HG02759 (cell line): ENCODE measurements at regions not wholly inside any gene's neighbourhood (a gene's known extent, or its start where the extent isn't known, plus 50 kb on each side); places are given as distances from the start of the nearest gene placed in this dataset.

Experiments
- ATAC-seq: cut with Tn5 transposase; IDR thresholded peaks from one replicate; pipeline ENCODE4 v1.9.1; 2021; ENCODE audit warnings: mild to moderate bottlenecking, moderate library complexity; ENCODE audit not compliant: unreplicated experiment

DNA sequence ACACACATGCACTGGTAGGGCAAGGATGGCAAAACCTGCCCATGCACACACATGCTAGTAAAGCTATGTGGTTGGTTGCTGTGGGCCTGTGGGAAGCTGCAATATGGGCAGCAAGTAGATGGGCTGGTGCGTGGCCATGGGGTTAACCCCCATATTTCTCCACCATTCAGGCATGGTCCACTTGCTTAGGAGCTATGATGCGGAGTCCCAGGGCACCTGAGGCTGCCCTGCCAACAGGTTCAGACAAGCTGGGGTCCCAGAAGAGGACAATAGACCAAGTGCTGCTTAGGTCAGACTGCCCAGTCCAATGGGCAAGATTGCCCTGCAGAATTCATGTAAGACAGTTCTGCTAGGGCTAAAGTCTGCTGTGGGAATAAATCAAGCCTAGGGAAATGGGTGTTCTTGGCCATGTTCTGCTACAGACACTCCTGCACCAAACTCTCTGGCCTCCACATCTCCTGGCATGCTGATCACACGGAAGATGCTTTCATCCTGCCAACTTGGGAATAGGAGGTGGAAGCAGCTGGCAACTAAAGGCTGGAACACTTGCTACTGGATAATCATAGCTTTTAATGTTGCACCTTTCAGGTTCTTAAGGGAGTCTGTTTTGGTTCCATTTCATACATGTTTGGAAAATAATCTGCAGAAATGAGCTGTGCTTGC, 646.3 kb upstream of the SLITRK1 start:
- no peak for ATAC-seq

DNA sequence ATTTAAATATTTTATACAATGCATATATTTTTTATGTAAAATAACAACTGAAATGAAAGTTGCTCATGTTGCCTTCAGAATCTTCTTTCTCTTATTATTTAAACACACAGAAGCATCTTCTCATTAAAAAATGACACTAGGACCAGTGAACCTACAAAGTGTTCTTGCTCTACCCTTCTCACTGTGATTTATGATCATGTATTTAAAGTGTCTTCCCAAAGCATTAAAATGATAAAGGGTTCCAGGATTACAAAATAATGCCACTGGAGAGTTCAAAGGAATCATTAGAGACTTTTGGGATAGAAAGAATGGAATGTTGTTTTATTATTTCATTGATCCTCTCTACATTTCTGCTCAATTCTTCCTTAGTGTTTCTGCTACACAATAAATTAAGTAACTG, 643.6 kb upstream of the SLITRK1 start:
- ATAC-seq: no peak

DNA sequence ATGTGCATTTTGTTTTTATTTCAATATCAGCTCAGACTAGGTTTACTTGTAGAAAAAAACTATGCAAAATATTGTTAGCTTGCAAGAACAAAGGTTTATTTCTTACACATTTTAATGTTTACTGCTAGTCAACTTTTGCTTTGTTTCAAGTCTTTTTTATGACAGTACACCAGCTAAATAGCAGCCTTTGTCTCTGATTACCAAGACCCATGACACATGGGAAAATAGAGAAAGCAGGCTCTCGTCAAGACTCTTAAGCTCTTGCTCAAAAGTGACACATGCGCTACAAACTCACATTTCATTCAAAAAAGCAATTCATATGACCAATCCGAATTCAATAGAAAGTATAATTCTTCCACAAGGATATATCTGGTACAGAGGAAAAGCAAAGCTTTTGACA, 642.3 kb upstream of the SLITRK1 start:
- no peak for ATAC-seq

DNA sequence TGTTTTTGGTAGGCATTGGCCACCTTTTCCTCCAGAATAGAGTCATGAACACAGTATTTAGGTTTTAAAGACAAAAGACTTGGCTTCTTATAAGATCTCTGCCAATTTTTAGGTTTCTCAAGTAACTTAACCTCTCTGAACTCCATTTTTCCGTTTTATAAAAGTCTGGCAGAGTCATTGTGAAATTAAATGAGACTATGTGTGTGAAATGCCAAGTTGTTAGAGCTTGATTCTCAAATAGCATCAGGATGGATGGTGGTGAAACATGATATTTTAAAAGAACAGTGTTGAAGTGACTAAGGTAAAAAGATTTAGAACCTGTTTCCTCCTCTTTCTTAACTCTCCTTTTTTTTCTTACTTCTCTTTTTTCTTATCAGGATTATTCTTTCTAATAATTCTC, 617.7 kb upstream of the SLITRK1 start:
- no peak for ATAC-seq

DNA sequence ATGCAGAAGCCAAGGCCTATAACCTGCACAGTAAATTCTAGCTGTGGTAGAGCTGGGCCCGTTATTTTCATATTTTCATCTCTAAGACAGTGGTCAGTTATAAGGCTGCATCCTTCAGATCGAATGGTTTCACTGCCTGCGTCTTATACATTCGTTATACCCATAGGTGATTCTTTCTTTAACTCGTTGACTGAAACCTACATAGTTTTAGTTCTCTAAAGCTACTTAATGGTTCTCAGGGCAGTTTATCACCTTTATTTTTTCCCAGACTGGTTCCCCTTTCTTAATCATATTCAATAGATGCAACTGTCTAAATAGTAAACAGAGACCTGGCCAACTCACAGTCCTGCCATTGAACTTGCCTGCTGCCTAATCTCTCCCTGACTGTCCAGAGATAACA, 615.3 kb upstream of the SLITRK1 start:
- ATAC-seq: no peak

DNA sequence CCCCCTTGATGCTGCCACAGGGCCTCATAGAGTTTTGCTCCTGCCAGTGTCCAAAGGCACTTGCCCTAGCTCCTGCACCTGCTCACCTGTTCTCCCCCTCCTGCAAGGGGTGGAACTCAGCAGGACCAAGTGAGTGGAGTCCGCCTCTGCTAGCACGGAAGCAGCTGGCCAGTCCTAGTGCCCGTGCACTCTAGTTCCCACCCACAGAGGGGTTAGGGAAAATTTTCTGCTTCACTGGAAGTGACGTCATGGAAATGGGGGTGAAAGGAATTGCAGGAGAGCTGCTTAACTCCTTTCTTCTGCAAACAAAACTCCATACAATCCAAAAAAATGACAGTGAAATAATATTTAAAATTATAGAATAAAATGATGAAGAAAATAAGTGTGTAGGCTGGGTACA, 609.7 kb upstream of the SLITRK1 start:
- no peak for ATAC-seq

DNA sequence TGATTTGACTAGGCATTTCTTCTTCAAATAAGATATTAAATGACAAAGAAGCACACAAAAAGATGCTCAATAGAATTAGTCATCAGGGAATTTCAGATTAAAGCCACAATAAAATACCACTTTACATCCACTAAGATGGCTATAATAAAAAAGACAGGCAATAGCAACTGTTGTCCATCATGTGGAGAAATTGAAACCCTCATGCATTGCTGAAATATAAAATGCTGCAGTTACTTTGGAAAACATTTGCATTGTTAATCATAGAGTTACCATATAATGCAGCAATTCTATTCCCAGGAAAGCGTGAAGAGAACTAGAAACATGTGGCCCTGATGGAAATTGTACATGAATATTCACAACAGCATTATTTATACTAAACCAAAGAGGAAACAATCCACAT, 605.5 kb upstream of the SLITRK1 start:
- ATAC-seq: no peak

DNA sequence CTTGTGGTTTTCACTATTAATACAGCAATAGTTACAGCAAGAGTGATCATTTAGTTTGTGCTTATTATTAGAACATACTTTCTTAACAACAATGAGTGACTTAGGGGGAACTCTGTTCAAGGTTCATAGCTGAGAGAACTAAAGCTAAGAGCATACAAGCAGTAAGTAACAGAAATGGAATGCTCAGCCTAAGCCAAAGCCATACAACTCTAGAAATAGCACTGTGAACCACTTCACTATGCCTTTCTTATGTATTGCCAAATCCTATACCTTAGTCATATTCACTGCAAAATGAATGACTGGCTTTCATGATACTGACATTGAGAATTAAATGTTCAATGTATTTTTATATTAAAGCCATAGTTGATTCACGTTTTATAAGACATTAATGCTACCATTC, 599.7 kb upstream of the SLITRK1 start:
- no peak for ATAC-seq

DNA sequence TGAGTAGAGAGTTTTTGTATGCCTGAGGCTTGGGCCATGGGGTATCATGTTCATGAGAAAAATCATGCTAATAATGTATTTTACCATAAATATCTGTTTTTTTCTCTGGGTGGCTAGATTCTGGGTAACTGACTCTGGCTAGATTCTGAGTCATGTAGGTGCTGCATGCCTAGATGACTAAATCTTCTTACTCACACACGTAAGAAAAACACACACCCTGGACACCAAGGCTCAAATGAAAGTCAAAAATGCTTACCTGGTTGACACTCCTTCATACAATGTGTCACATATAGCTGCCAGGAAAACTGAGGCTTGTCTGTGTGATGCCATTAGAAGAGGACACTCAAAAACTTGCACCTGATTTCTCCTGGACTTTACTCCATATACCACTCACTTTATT, 597.4 kb upstream of the SLITRK1 start:
- no peak for ATAC-seq

DNA sequence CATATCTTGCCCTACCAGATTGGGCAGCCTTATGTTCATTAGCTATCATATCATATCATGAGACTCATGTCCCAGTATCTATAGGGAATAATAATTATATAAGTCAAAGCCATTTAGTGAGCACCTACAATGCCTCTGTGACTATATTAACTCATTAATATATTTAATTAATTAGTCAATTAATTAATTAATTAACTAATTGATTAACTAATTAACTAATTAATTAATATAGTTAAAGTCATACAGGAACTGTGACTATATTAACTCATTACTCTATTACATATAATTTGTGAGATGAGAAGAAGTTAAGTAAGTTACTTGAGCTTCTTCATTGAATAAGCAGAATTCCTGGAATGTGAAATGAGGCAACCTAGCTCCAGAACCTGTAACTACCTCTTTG, 588.3 kb upstream of the SLITRK1 start:
- ATAC-seq: no peak

DNA sequence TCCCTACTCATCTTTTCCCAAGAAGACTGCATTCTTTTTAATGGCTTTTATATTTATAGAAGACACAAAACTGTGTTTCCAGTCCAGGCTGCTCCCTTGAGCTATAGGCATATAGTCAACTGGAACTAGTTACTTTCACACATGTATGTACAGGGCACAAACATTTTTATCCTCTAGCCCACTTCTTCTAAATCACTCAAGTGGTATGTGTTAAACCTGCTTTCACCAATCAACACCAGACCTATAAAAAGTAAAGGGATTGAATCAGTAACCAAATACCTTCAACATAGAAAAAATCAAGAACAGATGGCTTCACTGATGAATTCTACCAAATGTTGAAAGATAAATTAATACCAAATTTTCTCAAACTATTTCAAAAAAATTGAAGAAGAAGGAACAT, 584.2 kb upstream of the SLITRK1 start:
- no peak for ATAC-seq

DNA sequence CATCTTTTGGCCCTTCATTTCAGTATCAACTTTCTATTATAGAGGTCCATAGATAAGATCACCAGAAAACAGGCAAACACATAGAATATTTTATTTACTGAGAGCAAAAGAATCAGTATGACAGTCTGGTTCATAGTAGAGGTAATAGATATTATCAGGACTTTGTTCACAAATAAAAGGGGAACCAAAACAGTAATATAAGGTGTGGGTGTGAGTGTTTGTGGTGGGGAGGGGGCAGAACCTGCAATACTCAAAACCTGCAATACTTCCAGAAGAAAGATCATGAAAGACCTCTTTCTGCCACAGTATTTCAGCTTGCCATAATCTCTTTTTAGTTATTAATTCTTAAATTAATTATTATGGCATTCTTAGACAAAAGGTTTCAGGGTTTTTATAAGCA, 578.7 kb upstream of the SLITRK1 start:
- no peak for ATAC-seq

DNA sequence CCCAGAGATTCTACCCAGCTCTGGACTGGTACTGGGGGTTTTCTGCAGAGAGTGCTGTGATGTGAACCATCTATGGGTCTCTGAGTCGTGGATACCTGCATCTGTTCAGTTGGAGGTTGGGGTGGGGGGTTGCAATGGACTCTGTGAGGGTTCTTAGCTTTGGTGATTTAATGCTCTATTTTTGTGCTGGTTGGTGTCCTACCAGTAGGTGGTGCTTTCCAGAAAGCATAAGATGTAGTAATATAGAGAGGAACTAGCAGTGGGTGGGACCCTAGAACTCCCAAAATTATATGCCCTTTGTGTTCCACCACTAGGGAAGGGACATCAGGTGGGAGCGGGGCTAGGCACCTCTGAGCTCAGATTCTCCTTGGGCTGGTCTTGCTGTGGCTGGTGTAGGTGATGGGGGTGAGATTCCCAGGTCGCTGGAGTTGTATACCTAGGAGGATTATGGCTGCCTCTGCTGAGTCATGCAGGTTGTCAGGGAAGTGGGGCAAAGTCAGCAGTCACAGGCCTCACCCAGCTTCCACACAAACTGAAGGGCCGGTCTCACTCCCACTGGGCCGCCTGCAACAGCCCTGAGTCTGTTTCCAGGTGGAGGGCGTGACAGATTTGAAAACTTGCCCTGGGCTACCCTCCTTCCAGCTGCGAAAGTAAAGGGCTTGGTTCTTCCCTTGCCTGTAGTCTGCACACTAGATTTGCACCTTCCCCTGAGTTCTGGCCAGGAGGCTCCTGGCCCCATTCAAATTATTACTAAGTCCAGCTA, 573.0 kb upstream of the SLITRK1 start:
- ATAC-seq: no peak

DNA sequence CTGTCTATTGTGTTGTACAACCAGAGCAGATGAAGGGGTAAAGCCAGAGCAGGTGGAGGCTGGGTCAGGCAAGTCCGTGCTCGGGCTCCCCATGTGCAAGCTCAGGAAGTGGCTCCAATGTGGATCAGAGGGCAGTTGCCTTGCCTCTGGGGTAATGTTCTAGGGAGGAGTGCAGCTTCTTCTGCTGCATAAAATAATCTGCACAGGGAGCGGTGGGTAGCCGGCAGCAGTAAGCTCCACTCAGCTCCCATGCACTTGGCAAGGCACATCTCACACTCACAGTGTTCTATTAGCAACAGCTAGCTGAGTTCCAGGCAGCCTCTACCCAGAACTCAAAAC, 565.3 kb upstream of the SLITRK1 start:
- ATAC-seq: no peak

DNA sequence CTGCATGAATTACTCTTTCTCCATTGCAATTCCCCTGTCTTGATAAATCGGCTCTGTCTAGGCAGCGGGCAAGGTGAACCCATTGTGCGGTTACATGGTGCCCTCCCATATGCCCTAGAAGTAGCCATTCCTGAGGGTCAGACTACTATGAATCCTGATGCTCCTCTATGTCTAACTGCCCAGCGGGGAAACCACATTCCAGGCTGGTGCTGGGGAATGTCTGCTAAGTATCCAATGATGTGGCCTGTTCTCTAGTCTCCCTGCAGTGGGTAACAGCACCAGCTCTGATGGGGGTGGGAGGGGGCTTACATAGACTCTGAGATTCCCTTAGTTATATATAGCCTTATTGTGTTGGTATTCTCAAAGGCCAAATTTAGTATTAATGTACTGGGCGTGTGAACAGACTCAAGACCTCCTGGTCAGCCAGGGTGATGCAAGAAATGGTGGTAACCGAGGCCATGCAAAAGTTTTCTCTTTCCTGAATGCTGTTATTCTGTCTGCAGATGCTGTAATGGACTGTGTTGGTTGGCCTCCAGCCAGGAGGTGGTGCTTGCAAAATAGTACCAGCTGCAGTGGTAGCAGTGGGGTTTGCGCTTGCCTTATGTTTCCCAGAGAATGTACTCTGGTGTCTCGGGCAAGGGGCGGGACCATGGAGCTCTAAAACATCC, 564.8 kb upstream of the SLITRK1 start:
- no peak for ATAC-seq

DNA sequence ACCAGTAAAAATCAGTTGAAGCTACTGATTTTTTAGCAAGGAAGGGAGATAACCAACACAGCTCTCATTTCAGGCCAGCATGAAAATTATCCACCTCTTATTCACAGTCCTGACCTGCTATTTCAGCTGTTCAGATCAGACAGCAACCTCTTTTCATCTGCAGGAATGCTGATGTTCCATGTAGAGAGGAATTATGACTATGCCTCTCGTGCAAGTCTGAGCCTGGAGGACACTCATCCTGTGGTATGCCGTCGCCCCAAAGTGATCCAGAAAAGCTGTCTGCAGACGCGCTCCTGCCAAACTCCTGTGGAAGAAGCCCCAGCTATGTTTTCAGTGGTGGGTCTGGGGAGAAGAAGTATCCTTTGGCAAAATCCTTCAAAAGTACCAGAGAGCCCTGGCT, 563.5 kb upstream of the SLITRK1 start:
- no peak for ATAC-seq

DNA sequence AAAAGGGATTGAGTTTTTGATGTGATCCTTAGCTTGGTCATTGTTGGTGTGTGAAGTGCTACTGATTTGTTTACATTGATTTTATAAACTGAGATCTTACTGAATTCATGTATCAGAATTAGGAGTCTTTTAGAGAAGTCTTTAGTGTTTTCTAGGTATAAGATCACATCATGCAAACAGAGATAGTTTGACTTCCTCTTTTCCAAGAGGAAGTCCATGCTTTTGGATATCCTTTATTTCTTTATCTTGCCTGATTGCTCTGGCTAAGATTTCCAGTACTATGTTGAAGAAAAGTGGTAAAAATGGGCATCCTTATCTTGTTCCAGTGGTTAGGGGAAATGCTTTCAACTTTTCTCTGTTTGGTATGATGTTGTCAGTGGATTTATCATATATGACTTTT, 561.2 kb upstream of the SLITRK1 start:
- no peak for ATAC-seq

DNA sequence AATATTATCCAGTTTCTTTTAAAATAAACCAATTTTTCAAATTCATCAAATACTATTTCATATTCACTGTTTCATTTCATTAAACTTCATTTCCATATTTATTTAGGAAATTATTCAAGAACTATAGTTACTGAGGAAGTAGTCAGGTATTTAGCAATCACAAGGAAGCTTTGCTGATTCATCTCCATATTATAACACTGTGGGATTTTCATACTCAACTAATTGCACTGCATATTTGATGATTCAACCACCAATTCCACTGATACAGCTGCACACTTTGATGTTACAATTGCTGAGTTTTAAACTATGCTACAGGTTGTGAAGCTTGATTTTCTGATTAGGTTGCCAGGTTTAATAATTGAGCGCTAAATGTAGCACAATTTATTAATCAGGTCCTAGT, 556.8 kb upstream of the SLITRK1 start:
- ATAC-seq: no peak

DNA sequence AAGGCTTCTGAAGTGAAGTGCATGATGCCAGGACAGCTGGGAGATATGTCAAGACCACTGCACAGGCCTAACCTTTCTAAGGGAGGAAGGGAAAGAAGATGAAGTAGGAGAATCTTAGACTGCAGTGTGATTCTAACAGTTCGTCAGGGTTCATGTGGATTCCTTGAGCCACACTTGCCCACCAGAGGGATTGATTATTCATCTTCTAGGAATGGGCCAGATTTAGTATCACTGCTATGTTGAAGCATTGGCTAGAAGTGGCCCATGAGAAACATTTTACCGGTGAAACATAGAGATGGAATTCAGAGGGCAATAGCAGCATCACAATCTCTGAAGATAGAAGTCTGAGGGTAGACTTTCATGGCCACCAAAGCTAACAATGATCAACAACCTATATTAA, 550.8 kb upstream of the SLITRK1 start:
- no peak for ATAC-seq

DNA sequence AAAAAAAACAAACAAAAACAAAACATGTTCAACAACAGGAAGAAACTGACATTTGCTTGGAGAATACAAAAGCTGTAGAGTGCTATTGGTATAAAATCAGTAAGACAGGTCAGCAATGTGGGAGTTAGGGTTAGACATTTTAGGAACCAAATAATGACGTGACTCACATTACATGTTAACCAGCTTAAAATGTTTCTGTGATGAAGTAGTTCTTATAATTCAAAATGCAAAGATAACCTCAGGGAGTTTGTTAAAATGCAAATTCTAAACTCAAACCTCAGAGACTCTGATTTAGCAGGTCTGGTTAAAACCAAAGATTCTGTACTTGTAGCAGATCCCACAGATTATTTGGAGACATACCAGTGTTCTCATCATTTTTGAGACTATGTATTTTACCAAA, 549.4 kb upstream of the SLITRK1 start:
- ATAC-seq: no peak

DNA sequence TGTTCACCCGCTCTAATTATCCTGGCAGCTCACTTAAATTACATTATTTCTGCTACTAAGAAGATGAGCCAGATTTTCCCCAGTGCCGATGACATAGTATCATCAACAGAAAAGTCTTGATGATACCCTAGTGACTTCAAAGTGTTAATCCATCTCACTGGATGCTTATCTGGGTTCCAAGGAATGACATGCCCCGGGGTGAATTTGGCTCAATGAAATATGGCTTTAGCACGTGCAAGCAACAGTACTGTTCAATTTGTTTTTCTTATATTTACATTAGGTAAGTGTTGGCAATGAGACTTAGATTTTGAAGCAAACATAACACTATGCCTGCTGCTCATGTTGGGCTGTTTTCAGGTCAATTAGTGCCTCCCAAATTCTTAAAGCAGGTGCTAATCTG, 548.2 kb upstream of the SLITRK1 start:
- no peak for ATAC-seq

DNA sequence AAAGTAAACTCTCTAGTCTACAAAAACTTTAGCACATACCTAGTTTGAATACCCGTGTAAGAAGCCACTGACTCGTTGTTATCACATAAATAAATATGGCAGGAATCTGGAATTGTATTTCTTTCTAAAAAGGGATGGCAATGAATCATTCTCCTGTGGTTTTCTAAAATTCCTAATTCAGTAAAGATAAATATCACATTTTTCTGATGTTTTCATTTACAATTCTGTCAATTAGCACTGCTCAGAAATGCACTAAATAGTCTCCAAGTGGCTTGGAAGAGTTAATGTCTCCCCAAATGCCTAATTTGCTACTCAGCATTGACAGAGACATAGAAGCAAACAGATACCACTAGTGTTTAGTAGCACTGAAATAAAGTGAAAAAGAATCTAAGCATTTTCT, 547.7 kb upstream of the SLITRK1 start:
- no peak for ATAC-seq
